ENCODE measurements at regions not wholly inside any gene's neighbourhood (a gene's known extent, or its start where the extent isn't known, plus 50 kb on each side); places are given as distances from the start of the nearest gene placed in this dataset.

DNA sequence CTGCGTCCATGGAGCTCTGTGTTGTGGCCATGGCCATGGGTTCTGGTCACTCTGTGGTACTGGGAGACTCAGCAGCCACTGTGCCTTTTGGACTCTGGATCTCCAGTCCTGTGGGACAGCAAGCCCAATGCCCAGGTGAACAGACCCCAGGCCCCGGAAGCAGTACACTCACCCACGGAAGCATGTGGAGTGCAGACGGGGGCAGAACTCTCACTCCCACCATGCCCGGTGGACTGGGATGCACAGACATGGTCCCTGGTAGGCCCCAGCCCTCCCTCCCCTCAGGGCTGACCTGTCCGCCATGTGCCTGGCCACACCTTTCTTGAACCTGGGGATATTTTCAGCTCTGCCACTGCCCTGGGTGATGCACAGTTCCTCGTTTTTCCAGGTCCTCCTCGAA, 163.3 kb downstream of the URI1 start:
- Histone ChIP-seq H3K23ac (ENCODE audit: low read depth, low read length) (no peak overlapping the region), H3K27ac (ENCODE audit: insufficient read depth, low read length) (no peak overlapping the region), H4K5ac (ENCODE audit: low read depth, low read length) (no peak overlapping the region), H3K4me1 (ENCODE audit: control insufficient read depth, insufficient read depth, low read length) (no peaks in the 10 kb centered on the region), H3K79me1 (ENCODE audit: low read depth in 1 of 2, low read length in 2 of 2) (no peaks in the 10 kb centered on the region), H3K9me3 (ENCODE audit: control insufficient read depth, insufficient read depth, low read length) (peaks cover 11% of the 10 kb centered on the region), H2AK9ac (replicated peaks; ENCODE audit: low read depth, low read length, poor library complexity) (no peak overlapping the region), H3K27me3 (ENCODE audit: control insufficient read depth, insufficient read depth, low read length) (no peaks in the 10 kb centered on the region), H3K4me2 (ENCODE audit: low read depth, low read length) (no peak overlapping the region), H3K9ac (ENCODE audit: low read depth, low read length) (no peak overlapping the region), H2AFZ (replicated peaks; ENCODE audit: low read length, poor library complexity) (no peak overlapping the region), H4K91ac (ENCODE audit: insufficient read depth, low read depth, low read length) (no peak overlapping the region), H2BK20ac (ENCODE audit: low read depth, low read length) (no peak overlapping the region), H4K8ac (ENCODE audit: low read depth in 2 of 2, low read length in 2 of 2) (no peak overlapping the region), H4K20me1 (ENCODE audit: insufficient read depth, low read length) (no peaks in the 10 kb centered on the region), H3K4ac (ENCODE audit: low read depth, low read length) (no peak overlapping the region), H2BK5ac (ENCODE audit: low read depth, low read length, poor library complexity, severe bottlenecking) (no peak overlapping the region), H3K18ac (ENCODE audit: low read depth, low read length) (no peak overlapping the region), H3K56ac (ENCODE audit: extremely low read depth, insufficient read depth, low read length) (no peak overlapping the region), H3K14ac (replicated peaks; ENCODE audit: low read depth, low read length) (no peak overlapping the region), H2BK15ac (ENCODE audit: low read depth, low read length) (no peak overlapping the region), H2AK5ac (ENCODE audit: low read depth, low read length) (no peak overlapping the region), H3K4me3 (ENCODE audit: insufficient read depth, low read depth, low read length) (no peak overlapping the region), H3K36me3 (ENCODE audit: control insufficient read depth, insufficient read depth, low read length) (no peaks in the 10 kb centered on the region), H3K9me1 (ENCODE audit: insufficient read depth, low read length) (no peaks in the 10 kb centered on the region), H2BK120ac (ENCODE audit: low read depth, low read length) (no peak overlapping the region)
- CTCF ChIA-PET, result no interaction called here
- no peak for TF ChIP-seq RAD21 (IDR thresholded peaks at IDR 0.05; ENCODE audit: low read length)
- intact Hi-C loops (cut with micrococcal nuclease), result no loop called here
- no TSS peak for BruUV-seq (replicated peaks)
- dilution Hi-C loops (cut with HindIII; ENCODE audit: low sequenced_read_pairs, unreplicated experiment), result no loop called here
- in situ Hi-C loops (cut with MboI; ENCODE audit: low sequenced_read_pairs), result no loop called here
- DNase-seq, result no peak
- POLR2A ChIA-PET (ENCODE audit: unreplicated experiment), result interaction anchor here (0.5 kb wide), 1 partner anchor 108 kb away, joined by 5 read pairs; no protein-coding TSS in a partner anchor
- ATAC-seq (ENCODE audit: low read depth), result no peak
- 59% methylated on average over 3 of the region's 8 CpGs; no CpG with 5 or more reads in 1 of the 2 experiments for WGBS, 2 experiments (ENCODE audit: extremely low coverage in 2 of 2, insufficient read length in 1 of 2)

All from IMR-90 (cell line).